22Rv1 (cell line): ENCODE measurements at regions not wholly inside any gene's neighbourhood (a gene's known extent, or its start where the extent isn't known, plus 50 kb on each side); places are given as distances from the start of the nearest gene placed in this dataset.

Experiments used
- ZFX ChIP-seq: fragments of 450-650 bp; IDR thresholded peaks from 2 replicates; pipeline ENCODE4 v1.6.1; 2017; ENCODE audit warnings: antibody characterized with exemption, borderline replicate concordance
- TF ChIP-seq, protein P1 (sequence below): fragments of 450-650 bp; IDR thresholded peaks from 2 replicates; pipeline ENCODE4 v1.5.1; 2017; ENCODE audit warnings: mild to moderate bottlenecking

DNA sequence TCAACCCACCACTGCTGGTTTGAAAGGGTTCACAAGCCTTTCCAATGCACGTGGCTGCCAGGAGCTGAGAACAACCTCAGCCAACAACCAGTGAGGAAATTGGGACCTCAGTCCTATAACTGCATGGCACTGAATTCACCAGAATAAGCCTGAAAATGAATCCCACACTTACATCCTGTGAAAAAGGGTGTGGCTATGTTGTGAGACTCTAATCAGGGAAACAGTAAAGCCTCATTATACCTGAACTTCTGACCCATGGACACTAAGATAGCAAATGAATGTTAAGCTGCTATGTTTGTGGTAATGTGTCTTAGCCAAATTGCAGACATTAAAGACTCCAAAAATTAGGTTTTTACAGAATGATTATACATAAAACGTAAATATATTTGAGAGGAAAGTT is 515.8 kb downstream of the IRS1 start:
- TF ChIP-seq, protein P1, sequence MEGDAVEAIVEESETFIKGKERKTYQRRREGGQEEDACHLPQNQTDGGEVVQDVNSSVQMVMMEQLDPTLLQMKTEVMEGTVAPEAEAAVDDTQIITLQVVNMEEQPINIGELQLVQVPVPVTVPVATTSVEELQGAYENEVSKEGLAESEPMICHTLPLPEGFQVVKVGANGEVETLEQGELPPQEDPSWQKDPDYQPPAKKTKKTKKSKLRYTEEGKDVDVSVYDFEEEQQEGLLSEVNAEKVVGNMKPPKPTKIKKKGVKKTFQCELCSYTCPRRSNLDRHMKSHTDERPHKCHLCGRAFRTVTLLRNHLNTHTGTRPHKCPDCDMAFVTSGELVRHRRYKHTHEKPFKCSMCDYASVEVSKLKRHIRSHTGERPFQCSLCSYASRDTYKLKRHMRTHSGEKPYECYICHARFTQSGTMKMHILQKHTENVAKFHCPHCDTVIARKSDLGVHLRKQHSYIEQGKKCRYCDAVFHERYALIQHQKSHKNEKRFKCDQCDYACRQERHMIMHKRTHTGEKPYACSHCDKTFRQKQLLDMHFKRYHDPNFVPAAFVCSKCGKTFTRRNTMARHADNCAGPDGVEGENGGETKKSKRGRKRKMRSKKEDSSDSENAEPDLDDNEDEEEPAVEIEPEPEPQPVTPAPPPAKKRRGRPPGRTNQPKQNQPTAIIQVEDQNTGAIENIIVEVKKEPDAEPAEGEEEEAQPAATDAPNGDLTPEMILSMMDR, result no peak
- no peak for TF ChIP-seq ZFX
